ENCODE measurements at regions not wholly inside any gene's neighbourhood (a gene's known extent, or its start where the extent isn't known, plus 50 kb on each side); places are given as distances from the start of the nearest gene placed in this dataset.
"Not testable (repeated sequence)": the region's sequence is repeated elsewhere in the genome, so short reads cannot be mapped to it uniquely, and the experiment has no call there.

DNA sequence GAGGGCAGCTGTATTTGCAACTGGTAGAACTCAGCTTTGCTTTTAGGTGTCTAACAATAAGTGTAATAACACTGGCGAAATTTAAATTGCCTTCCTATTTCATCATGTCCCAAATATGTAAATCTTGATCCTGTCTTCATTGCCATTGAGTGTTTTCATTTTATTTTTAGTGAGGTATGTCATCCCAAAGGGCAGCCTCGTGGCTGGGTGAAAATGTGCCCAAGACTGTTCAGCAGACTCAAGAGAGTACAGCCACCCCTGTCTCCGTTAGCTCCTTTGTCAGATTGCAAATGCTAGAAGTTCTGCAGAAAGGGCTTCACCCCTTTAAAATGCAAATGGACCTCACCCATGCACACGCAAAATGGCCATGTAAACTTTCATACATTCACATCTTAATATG is 278.8 kb downstream of the RND3 start:
- no peak overlapping the region for H3K27ac ChIP-seq
- intact Hi-C loops (cut with DNase I): no loop called here
- TF ChIP-seq, protein P1, sequence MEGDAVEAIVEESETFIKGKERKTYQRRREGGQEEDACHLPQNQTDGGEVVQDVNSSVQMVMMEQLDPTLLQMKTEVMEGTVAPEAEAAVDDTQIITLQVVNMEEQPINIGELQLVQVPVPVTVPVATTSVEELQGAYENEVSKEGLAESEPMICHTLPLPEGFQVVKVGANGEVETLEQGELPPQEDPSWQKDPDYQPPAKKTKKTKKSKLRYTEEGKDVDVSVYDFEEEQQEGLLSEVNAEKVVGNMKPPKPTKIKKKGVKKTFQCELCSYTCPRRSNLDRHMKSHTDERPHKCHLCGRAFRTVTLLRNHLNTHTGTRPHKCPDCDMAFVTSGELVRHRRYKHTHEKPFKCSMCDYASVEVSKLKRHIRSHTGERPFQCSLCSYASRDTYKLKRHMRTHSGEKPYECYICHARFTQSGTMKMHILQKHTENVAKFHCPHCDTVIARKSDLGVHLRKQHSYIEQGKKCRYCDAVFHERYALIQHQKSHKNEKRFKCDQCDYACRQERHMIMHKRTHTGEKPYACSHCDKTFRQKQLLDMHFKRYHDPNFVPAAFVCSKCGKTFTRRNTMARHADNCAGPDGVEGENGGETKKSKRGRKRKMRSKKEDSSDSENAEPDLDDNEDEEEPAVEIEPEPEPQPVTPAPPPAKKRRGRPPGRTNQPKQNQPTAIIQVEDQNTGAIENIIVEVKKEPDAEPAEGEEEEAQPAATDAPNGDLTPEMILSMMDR (IDR thresholded peaks at IDR 0.05): no peak
- H3K9me3 ChIP-seq: no peaks in the 10 kb centered on the region
- H3K36me3 ChIP-seq: no peaks in the 10 kb centered on the region
- H3K4me1 ChIP-seq: peaks cover 0 to 23% of the 10 kb centered on the region in 2 donors
- no peak overlapping the region for H3K4me3 ChIP-seq
- H3K27me3 ChIP-seq: no peaks in the 10 kb centered on the region
- DNase-seq (ENCODE audit: low spot score in 2 of 2): no peak

DNA sequence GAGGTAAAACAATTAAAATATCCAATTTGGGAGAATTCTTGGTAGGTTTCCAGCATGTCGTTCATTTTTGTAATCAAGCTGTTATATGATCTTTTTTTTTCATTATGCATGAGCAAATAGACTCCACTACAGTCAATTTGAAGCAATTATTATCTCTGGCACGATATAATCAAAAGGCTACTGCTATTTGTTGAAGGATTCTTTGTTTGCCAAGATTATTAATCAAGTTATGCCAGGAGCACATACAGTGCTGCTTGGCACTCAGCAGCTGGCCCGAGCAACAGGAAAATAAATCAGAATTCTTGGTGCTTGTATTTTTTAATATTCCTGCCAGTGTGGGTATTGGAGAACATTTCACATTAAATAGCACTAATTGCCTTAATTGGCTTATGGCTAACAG is 279.5 kb downstream of the RND3 start:
- Histone ChIP-seq H3K4me1 (peaks cover 0 to 23% of the 10 kb centered on the region in 2 donors), H3K36me3 (no peaks in the 10 kb centered on the region)
- TF ChIP-seq, protein P1 (IDR thresholded peaks at IDR 0.05): no peak

DNA sequence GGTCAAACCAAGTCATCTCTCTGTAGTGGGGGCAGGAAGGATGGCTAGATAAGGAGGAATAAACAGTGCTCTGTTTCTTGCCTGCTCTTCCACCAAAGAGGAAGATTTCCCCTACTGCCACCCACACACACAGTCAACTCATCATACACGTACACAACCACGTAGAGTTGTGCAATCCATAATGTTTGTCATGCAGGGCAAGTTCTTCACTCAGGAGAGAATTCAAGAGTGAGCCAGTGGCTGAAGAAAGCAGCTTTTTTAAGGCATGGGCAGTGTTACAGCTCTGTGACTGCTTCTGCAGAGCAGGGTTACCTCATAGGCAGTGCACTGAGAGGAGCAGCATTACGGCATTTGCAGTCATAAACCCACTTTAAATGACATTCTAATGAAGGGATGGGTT is 283.0 kb downstream of the RND3 start:
- peaks cover 0 to 13% of the 10 kb centered on the region in 2 donors for H3K4me1 ChIP-seq
- TF ChIP-seq, protein P1 (IDR thresholded peaks at IDR 0.05): no peak
- H3K36me3 ChIP-seq: no peaks in the 10 kb centered on the region
- intact Hi-C loops (cut with DNase I): no loop called here
- no peaks in the 10 kb centered on the region for H3K27me3 ChIP-seq
- H3K27ac ChIP-seq: no peak overlapping the region
- no peaks in the 10 kb centered on the region for H3K9me3 ChIP-seq
- no peak for DNase-seq (ENCODE audit: low spot score in 2 of 2)
- no peak overlapping the region for H3K4me3 ChIP-seq

More for the DNA sequence above, 279.5 kb downstream of the RND3 start:
- H3K27ac ChIP-seq: no peak overlapping the region
- no peaks in the 10 kb centered on the region for H3K9me3 ChIP-seq
- no peak overlapping the region for H3K4me3 ChIP-seq
- H3K27me3 ChIP-seq: no peaks in the 10 kb centered on the region
- DNase-seq (ENCODE audit: low spot score in 2 of 2): no peak
- intact Hi-C loops (cut with DNase I): no loop called here

DNA sequence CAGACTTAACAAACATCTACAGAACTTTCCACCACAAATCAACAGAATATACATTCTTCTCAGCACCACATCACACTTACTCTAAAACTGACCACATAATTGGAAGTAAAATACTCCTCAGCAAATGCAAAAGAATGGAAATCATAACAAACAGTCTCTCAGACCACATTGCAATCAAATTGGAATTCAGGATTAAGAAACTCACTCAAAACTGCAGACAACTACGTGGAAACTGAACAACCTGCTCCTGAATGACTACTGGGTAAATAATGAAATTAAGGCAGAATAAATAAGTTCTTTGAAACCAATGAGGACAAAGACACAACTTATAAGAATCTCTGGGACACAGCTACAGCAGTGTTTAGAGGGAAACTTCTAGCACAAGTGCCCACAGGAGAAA is 292.7 kb downstream of the RND3 start:
- H3K27me3 ChIP-seq; H3K27ac ChIP-seq; H3K9me3 ChIP-seq; H3K4me1 ChIP-seq; DNase-seq (ENCODE audit: low spot score in 2 of 2); H3K4me3 ChIP-seq; H3K36me3 ChIP-seq; intact Hi-C loops (cut with DNase I): not testable (repeated sequence)

DNA sequence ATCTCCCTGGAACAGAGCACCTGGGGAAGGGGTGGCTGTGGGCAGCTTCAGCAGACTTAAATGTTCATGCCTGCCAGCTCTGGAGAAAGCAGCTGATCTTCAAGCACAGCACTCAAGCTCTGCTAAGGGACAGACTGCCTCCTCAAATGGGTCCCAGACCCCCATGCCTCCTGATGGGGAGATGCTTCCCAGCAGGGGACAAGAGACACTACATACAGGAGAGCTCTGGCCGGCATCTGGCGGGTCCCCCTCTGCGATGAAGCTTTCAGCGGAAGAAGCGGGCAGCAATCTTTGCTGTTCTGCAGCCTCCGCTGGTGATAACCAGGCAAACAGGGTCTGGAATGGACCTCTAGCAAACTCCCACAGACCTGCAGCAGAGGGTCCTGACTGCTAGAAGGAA is 294.8 kb downstream of the RND3 start:
- H3K9me3 ChIP-seq: no peaks in the 10 kb centered on the region
- no peaks in the 10 kb centered on the region for H3K4me1 ChIP-seq
- H3K27ac ChIP-seq: no peak overlapping the region
- no peak overlapping the region for H3K4me3 ChIP-seq
- intact Hi-C loops (cut with DNase I): no loop called here
- no peaks in the 10 kb centered on the region for H3K36me3 ChIP-seq
- no peak for DNase-seq (ENCODE audit: low spot score in 2 of 2)
- no peaks in the 10 kb centered on the region for H3K27me3 ChIP-seq
- TF ChIP-seq, protein P1 (IDR thresholded peaks at IDR 0.05): no peak

DNA sequence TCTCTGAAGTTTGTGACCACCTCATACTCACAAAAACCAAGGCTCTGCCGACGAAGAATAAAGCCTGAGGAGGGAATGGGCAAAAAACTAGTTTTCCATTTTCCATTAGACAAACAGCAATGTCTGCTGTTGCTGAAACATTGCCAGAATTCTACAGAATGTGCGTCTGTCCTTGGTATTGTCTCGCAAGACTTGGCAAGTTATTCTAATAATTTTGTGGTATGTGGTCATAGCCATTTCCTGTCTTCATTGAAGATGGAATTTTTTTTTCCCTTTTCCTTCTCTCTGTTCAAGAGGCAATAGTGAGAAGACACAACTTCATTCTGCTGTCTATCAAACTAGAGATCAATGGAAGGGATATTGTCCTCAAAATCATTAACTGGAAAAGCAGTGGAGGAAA is 296.1 kb downstream of the RND3 start:
- H3K36me3 ChIP-seq: no peaks in the 10 kb centered on the region
- H3K27me3 ChIP-seq: no peaks in the 10 kb centered on the region
- TF ChIP-seq, protein P1 (IDR thresholded peaks at IDR 0.05): no peak
- H3K4me3 ChIP-seq: no peak overlapping the region
- no peak for DNase-seq (ENCODE audit: low spot score in 2 of 2)
- no peaks in the 10 kb centered on the region for H3K9me3 ChIP-seq
- H3K27ac ChIP-seq: no peak overlapping the region
- H3K4me1 ChIP-seq: no peaks in the 10 kb centered on the region
- intact Hi-C loops (cut with DNase I): no loop called here
